ENCODE measurements at regions not wholly inside any gene's neighbourhood (a gene's known extent, or its start where the extent isn't known, plus 50 kb on each side); places are given as distances from the start of the nearest gene placed in this dataset.
A peak's percentile ranks its signal among the peaks of the same experiment; 100 is the strongest.
"Not testable (repeated sequence)": the region's sequence is repeated elsewhere in the genome, so short reads cannot be mapped to it uniquely, and the experiment has no call there.

GRCh38 chr17:16866436-16866835, 105.5 kb downstream of the TNFRSF13B start:
- Histone ChIP-seq H3K9me3 (replicated peaks; ENCODE audit: control insufficient read depth, insufficient read depth, low read length) (no peaks in the 10 kb centered on the region), H3K27me3 (ENCODE audit: control insufficient read depth in 2 of 2, insufficient read depth in 2 of 2, low read length in 2 of 2) (no peaks in the 10 kb centered on the region), H4K20me1 (replicated peaks; ENCODE audit: control insufficient read depth, extremely low read depth, insufficient read depth, low read length) (no peaks in the 10 kb centered on the region), H3K36me3 (ENCODE audit: control insufficient read depth in 2 of 2, extremely low read depth in 1 of 2, insufficient read depth in 2 of 2, low read length in 2 of 2) (no peaks in the 10 kb centered on the region), H3K79me2 (ENCODE audit: control insufficient read depth, insufficient read depth, low read length) (no peaks in the 10 kb centered on the region), H2AFZ (ENCODE audit: low read depth, low read length) (no peak overlapping the region), H3K9ac (replicated peaks; ENCODE audit: extremely low read depth, insufficient read depth, low read length) (no peak overlapping the region), H3K4me3 (replicated peaks in 1 of 3; ENCODE audit: insufficient read depth in 1 of 3, low read depth in 1 of 3, low read length in 3 of 3) (no peak overlapping the region), H3K9me1 (replicated peaks; ENCODE audit: control insufficient read depth, extremely low read depth, insufficient read depth, low read length) (no peaks in the 10 kb centered on the region), H3K4me1 (ENCODE audit: control insufficient read depth, extremely low read depth, insufficient read depth, low read length) (peaks cover 3% of the 10 kb centered on the region), H3K27ac (ENCODE audit: insufficient read depth, low read depth, low read length) (no peak overlapping the region), H3K4me2 (ENCODE audit: insufficient read depth, low read length) (no peak overlapping the region)
- dilution Hi-C loops (cut with MboI; ENCODE audit: extremely low pct_ligation_motif_present, low sequenced_read_pairs) (no loop called here), intact Hi-C loops (cut with micrococcal nuclease) (no loop called here)
- BruUV-seq (replicated peaks): no TSS peak
- CTCF ChIA-PET: no interaction called here
- FAIRE-seq (no peak), DNase-seq (ENCODE audit: low read depth, low spot score) (no peak)
- no peak for TF ChIP-seq POLR2AphosphoS5 (IDR thresholded peaks at IDR 0.05; ENCODE audit: insufficient read depth, low read depth, low read length)
- no peak for TF ChIP-seq GATA2 (IDR thresholded peaks at IDR 0.05; ENCODE audit: insufficient read depth, insufficient read length, low read depth, low read length)
- no peak for TF ChIP-seq MAX (IDR thresholded peaks at IDR 0.05; ENCODE audit: insufficient read depth, insufficient read length)
- TF ChIP-seq POLR2A (IDR thresholded peaks at IDR 0.05; ENCODE audit: low read depth, low read length): no peak
- TF ChIP-seq CTCF (IDR thresholded peaks at IDR 0.05; ENCODE audit: extremely low read depth in 1 of 2, insufficient read depth in 1 of 2, low read depth in 1 of 2, low read length in 2 of 2): no peak
- no peak for TF ChIP-seq MYC (IDR thresholded peaks at IDR 0.05; ENCODE audit: low read depth, low read length)
- no peak for TF ChIP-seq JUN (IDR thresholded peaks at IDR 0.05; ENCODE audit: borderline replicate concordance, insufficient read depth, insufficient read length, low read depth)
- TF ChIP-seq FOS (IDR thresholded peaks at IDR 0.05; ENCODE audit: borderline replicate concordance, insufficient read depth, low read length): no peak
- no peak for TF ChIP-seq EZH2 (IDR thresholded peaks at IDR 0.05; ENCODE audit: borderline replicate concordance, low read depth, low read length, severe bottlenecking)
- POLR2A ChIA-PET: no interaction called here

- CTCF ChIA-PET; H3K9me1 ChIP-seq (replicated peaks; ENCODE audit: control insufficient read depth, extremely low read depth, insufficient read depth, low read length); FAIRE-seq; H3K4me3 ChIP-seq (replicated peaks in 1 of 3; ENCODE audit: insufficient read depth in 1 of 3, low read depth in 1 of 3, low read length in 3 of 3); H3K4me2 ChIP-seq (ENCODE audit: insufficient read depth, low read length); H3K79me2 ChIP-seq (ENCODE audit: control insufficient read depth, insufficient read depth, low read length); H3K27me3 ChIP-seq (ENCODE audit: control insufficient read depth in 2 of 2, insufficient read depth in 2 of 2, low read length in 2 of 2); H3K4me1 ChIP-seq (ENCODE audit: control insufficient read depth, extremely low read depth, insufficient read depth, low read length); intact Hi-C loops (cut with micrococcal nuclease); BruUV-seq (replicated peaks); DNase-seq (ENCODE audit: low read depth, low spot score); dilution Hi-C loops (cut with MboI; ENCODE audit: extremely low pct_ligation_motif_present, low sequenced_read_pairs); H4K20me1 ChIP-seq (replicated peaks; ENCODE audit: control insufficient read depth, extremely low read depth, insufficient read depth, low read length); H2AFZ ChIP-seq (ENCODE audit: low read depth, low read length); H3K9ac ChIP-seq (replicated peaks; ENCODE audit: extremely low read depth, insufficient read depth, low read length); H3K27ac ChIP-seq (ENCODE audit: insufficient read depth, low read depth, low read length); H3K9me3 ChIP-seq (replicated peaks; ENCODE audit: control insufficient read depth, insufficient read depth, low read length); H3K36me3 ChIP-seq (ENCODE audit: control insufficient read depth in 2 of 2, extremely low read depth in 1 of 2, insufficient read depth in 2 of 2, low read length in 2 of 2); POLR2A ChIA-PET: not testable (repeated sequence)
These were observed 106.2 kb downstream of the TNFRSF13B start for GRCh38 chr17:16865704-16866103.

GRCh38 chr17:16865077-16865613, 106.8 kb downstream of the TNFRSF13B start:
- intact Hi-C loops (cut with micrococcal nuclease); H3K9me3 ChIP-seq (replicated peaks; ENCODE audit: control insufficient read depth, insufficient read depth, low read length); CTCF ChIA-PET; H3K4me2 ChIP-seq (ENCODE audit: insufficient read depth, low read length); H3K79me2 ChIP-seq (ENCODE audit: control insufficient read depth, insufficient read depth, low read length); H2AFZ ChIP-seq (ENCODE audit: low read depth, low read length); POLR2A ChIA-PET; BruUV-seq (replicated peaks); H4K20me1 ChIP-seq (replicated peaks; ENCODE audit: control insufficient read depth, extremely low read depth, insufficient read depth, low read length); H3K27ac ChIP-seq (ENCODE audit: insufficient read depth, low read depth, low read length); H3K4me1 ChIP-seq (ENCODE audit: control insufficient read depth, extremely low read depth, insufficient read depth, low read length); H3K9ac ChIP-seq (replicated peaks; ENCODE audit: extremely low read depth, insufficient read depth, low read length); DNase-seq (ENCODE audit: low read depth, low spot score); dilution Hi-C loops (cut with MboI; ENCODE audit: extremely low pct_ligation_motif_present, low sequenced_read_pairs); H3K36me3 ChIP-seq (ENCODE audit: control insufficient read depth in 2 of 2, extremely low read depth in 1 of 2, insufficient read depth in 2 of 2, low read length in 2 of 2); H3K4me3 ChIP-seq (replicated peaks in 1 of 3; ENCODE audit: insufficient read depth in 1 of 3, low read depth in 1 of 3, low read length in 3 of 3); H3K9me1 ChIP-seq (replicated peaks; ENCODE audit: control insufficient read depth, extremely low read depth, insufficient read depth, low read length); H3K27me3 ChIP-seq (ENCODE audit: control insufficient read depth in 2 of 2, insufficient read depth in 2 of 2, low read length in 2 of 2): not testable (repeated sequence)
- FAIRE-seq: peak; percentile 99

All from endothelial cell of umbilical vein (primary cell).